H9 (cell line): ENCODE measurements at regions not wholly inside any gene's neighbourhood (a gene's known extent, or its start where the extent isn't known, plus 50 kb on each side); places are given as distances from the start of the nearest gene placed in this dataset.

ENCODE experiments used
- DNase-seq: peaks from one replicate; pipeline ENCODE4 v3.0.0-alpha.2; 2017
- H2AFZ ChIP-seq: one replicate; pipeline ENCODE4 v1.6.1; 2013; ENCODE audit warnings: mild to moderate bottlenecking, low read length, control low read depth, moderate library complexity
- H2AK5ac ChIP-seq: 2 replicates; pipeline ENCODE4 v1.6.1; 2013; ENCODE audit warnings: low read length, control low read depth, mixed read lengths; ENCODE audit not compliant: insufficient read length
- H2BK120ac ChIP-seq: one replicate; pipeline ENCODE4 v1.6.1; 2013; ENCODE audit warnings: low read depth, mild to moderate bottlenecking, low read length, control low read depth, inconsistent platforms; ENCODE audit not compliant: poor library complexity, severe bottlenecking
- H2BK12ac ChIP-seq: 2 replicates; pipeline ENCODE4 v1.6.1; 2013; ENCODE audit warnings: low read length, control low read depth, mixed read lengths, low read depth; ENCODE audit not compliant: insufficient read length
- H2BK15ac ChIP-seq: 2 replicates; pipeline ENCODE4 v1.6.1; 2013; ENCODE audit warnings: low read depth, low read length, control low read depth
- H2BK20ac ChIP-seq: one replicate; pipeline ENCODE4 v1.6.1; 2013; ENCODE audit warnings: low read depth, mild to moderate bottlenecking, low read length, control low read depth, inconsistent platforms; ENCODE audit not compliant: poor library complexity, severe bottlenecking
- H2BK5ac ChIP-seq: 2 replicates; pipeline ENCODE4 v1.6.1; 2013; ENCODE audit warnings: low read length, control low read depth, mixed read lengths; ENCODE audit not compliant: insufficient read length
- H3K14ac ChIP-seq: 2 replicates; pipeline ENCODE4 v1.6.1; 2013; ENCODE audit warnings: low read length, control low read depth; ENCODE audit not compliant: insufficient read depth
- H3K18ac ChIP-seq: 2 replicates; pipeline ENCODE4 v1.6.1; 2013; ENCODE audit warnings: low read depth, mild to moderate bottlenecking, mixed read lengths, low read length, control low read depth; ENCODE audit not compliant: insufficient read length
- H3K23ac ChIP-seq: 2 replicates; pipeline ENCODE4 v1.6.1; 2013; ENCODE audit warnings: low read length, control low read depth, mixed read lengths, low read depth; ENCODE audit not compliant: insufficient read length
- H3K23me2 ChIP-seq: 2 replicates; pipeline ENCODE4 v1.6.1; 2013; ENCODE audit warnings: low read depth, mild to moderate bottlenecking, mixed read lengths, low read length, control low read depth; ENCODE audit not compliant: insufficient read length, poor library complexity, severe bottlenecking
- H3K27ac ChIP-seq: 2 replicates; pipeline ENCODE4 v1.5.1; 2013; ENCODE audit warnings: low read length, control low read depth, mixed read lengths, low read depth; ENCODE audit not compliant: insufficient read length
- H3K27me3 ChIP-seq: 2 replicates; pipeline ENCODE4 v1.6.1; 2013; ENCODE audit warnings: low read length, control low read depth, inconsistent platforms; ENCODE audit not compliant: insufficient read depth
- H3K4ac ChIP-seq: 2 replicates; pipeline ENCODE4 v1.6.1; 2013; ENCODE audit warnings: low read depth, mild to moderate bottlenecking, control low read depth, inconsistent platforms, low read length, moderate library complexity
- H3K4me1 ChIP-seq: 2 replicates; pipeline ENCODE4 v1.6.1; 2013; ENCODE audit warnings: low read length, control low read depth, inconsistent platforms; ENCODE audit not compliant: insufficient read depth
- H3K4me2 ChIP-seq: 2 replicates; pipeline ENCODE4 v1.6.1; 2013; ENCODE audit warnings: low read length, control low read depth, mixed read lengths; ENCODE audit not compliant: insufficient read length, insufficient read depth
- H3K56ac ChIP-seq: 2 replicates; pipeline ENCODE4 v1.6.1; 2013; ENCODE audit warnings: low read depth, mild to moderate bottlenecking, mixed read lengths, low read length, control low read depth; ENCODE audit not compliant: insufficient read length
- H3K79me1 ChIP-seq: 2 replicates; pipeline ENCODE4 v1.6.1; 2013; ENCODE audit warnings: low read depth, mild to moderate bottlenecking, moderate library complexity, low read length, control low read depth, inconsistent platforms; ENCODE audit not compliant: insufficient read depth, poor library complexity, severe bottlenecking
- H3K79me2 ChIP-seq: 2 replicates; pipeline ENCODE4 v1.6.1; 2013; ENCODE audit warnings: low read length, control low read depth, inconsistent platforms; ENCODE audit not compliant: insufficient read depth
- H3K9ac ChIP-seq: 2 replicates; pipeline ENCODE4 v1.6.1; 2013; ENCODE audit warnings: low read length, control low read depth, mixed read lengths; ENCODE audit not compliant: insufficient read length; ENCODE audit errors: extremely low read depth
- H3K9me3 ChIP-seq: one replicate; pipeline ENCODE4 v1.6.1; 2013; ENCODE audit warnings: low read depth, low read length, inconsistent platforms; ENCODE audit not compliant: control insufficient read depth
- H3T11ph ChIP-seq: one replicate; pipeline ENCODE4 v1.6.1; 2013; ENCODE audit warnings: mild to moderate bottlenecking, low read length, control low read depth, inconsistent platforms
- H4K20me1 ChIP-seq: one replicate; pipeline ENCODE4 v1.6.1; 2013; ENCODE audit not compliant: control insufficient read depth, insufficient read length, insufficient read depth
- H4K5ac ChIP-seq: 2 replicates; pipeline ENCODE4 v1.6.1; 2013; ENCODE audit warnings: low read depth, mild to moderate bottlenecking, mixed read lengths, low read length, control low read depth; ENCODE audit not compliant: insufficient read length
- H4K8ac ChIP-seq: replicated peaks from 2 replicates; pipeline ENCODE4 v1.6.1; 2013; ENCODE audit warnings: low read length, control low read depth, mixed read lengths, low read depth; ENCODE audit not compliant: insufficient read length
- H4K91ac ChIP-seq: 2 replicates; pipeline ENCODE4 v1.6.1; 2013; ENCODE audit warnings: low read depth, mild to moderate bottlenecking, moderate library complexity, mixed read lengths, low read length, control low read depth; ENCODE audit not compliant: insufficient read length
- H3K27ac Mint-ChIP-seq, 3 experiments: 2 replicates in 2 of 3; 3 replicates in 1 of 3; pipeline ENCODE4 v1.8.0; 2020 to 2021; ENCODE audit warnings: mixed read lengths in 3 of 3, mild to moderate bottlenecking in 1 of 3, moderate library complexity in 1 of 3
- H3K27me3 Mint-ChIP-seq: 2 replicates; pipeline ENCODE4 v1.8.0; 2021; ENCODE audit warnings: low read depth, mild to moderate bottlenecking, moderate library complexity, mixed read lengths
- H3K36me3 Mint-ChIP-seq, 3 experiments: 2 replicates in 2 of 3; 3 replicates in 1 of 3; pipeline ENCODE4 v1.8.0; 2020 to 2021; ENCODE audit warnings: low read depth in 3 of 3, mixed read lengths in 3 of 3; ENCODE audit not compliant: insufficient read depth in 1 of 3
- H3K4me1 Mint-ChIP-seq, 2 experiments: 2 replicates each; pipeline ENCODE4 v1.8.0; 2020; ENCODE audit warnings: mixed read lengths in 2 of 2
- H3K4me3 Mint-ChIP-seq, 2 experiments: 2 replicates in 1 of 2; 3 replicates in 1 of 2; pipeline ENCODE4 v1.8.0; 2020 to 2021; ENCODE audit warnings: mild to moderate bottlenecking in 2 of 2, mixed read lengths in 2 of 2, moderate library complexity in 1 of 2
- H3K9me3 Mint-ChIP-seq, 2 experiments: 2 replicates in 1 of 2; 3 replicates in 1 of 2; pipeline ENCODE4 v1.8.0; 2020; ENCODE audit warnings: mild to moderate bottlenecking in 2 of 2, mixed read lengths in 2 of 2, moderate library complexity in 1 of 2
- CTCF ChIP-seq: fragments of 200-600 bp; sonication (generic); conservative IDR thresholded peaks from 3 replicates; pipeline ENCODE4 v1.8.0; 2021; ENCODE audit warnings: antibody characterized with exemption, mild to moderate bottlenecking
- WGBS: extraction: QIAGEN DNeasy Blood & Tissue Kit; methylation state at CpG from one replicate; pipeline ENCODE4 v1.1.7; 2013; ENCODE audit warnings: missing lambda C conversion rate, low lambda C conversion rate, mixed read lengths; ENCODE audit not compliant: insufficient read length; ENCODE audit errors: extremely low coverage; 5-methylcytosine and 5-hydroxymethylcytosine counted together

- Histone ChIP-seq H3K23me2 (no peaks in the 10 kb centered on the region), H3K27ac (no peak overlapping the region), H3K4me1 (no peaks in the 10 kb centered on the region), H4K20me1 (no peaks in the 10 kb centered on the region), H3K4me2 (no peak overlapping the region), H2AFZ (no peak overlapping the region), H4K8ac (no peak overlapping the region), H3K18ac (no peak overlapping the region), H3K27me3 (no peaks in the 10 kb centered on the region), H3K56ac (no peak overlapping the region), H3K4ac (no peak overlapping the region), H3K9me3 (peaks cover 10% of the 10 kb centered on the region), H3K14ac (no peak overlapping the region), H2BK5ac (no peak overlapping the region), H2BK15ac (no peak overlapping the region), H3T11ph (no peak overlapping the region), H3K79me2 (no peaks in the 10 kb centered on the region), H2BK120ac (no peak overlapping the region), H4K5ac (no peak overlapping the region), H2AK5ac (no peak overlapping the region), H3K23ac (no peak overlapping the region), H4K91ac (no peak overlapping the region), H2BK20ac (no peak overlapping the region), H3K79me1 (no peaks in the 10 kb centered on the region), H2BK12ac (no peak overlapping the region), H3K9ac (no peak overlapping the region)
- peak; percentile 63 for TF ChIP-seq CTCF
- peaks cover 32 to 73% (median 56%) of the 10 kb centered on the region in 3 experiments for H3K36me3 Mint-ChIP-seq
- WGBS: no CpG with 5 or more reads among the region's 1 CpG
- H3K9me3 Mint-ChIP-seq: peaks cover 12 to 18% of the 10 kb centered on the region in 2 experiments
- DNase-seq: no peak
- no peak overlapping the region for H3K4me3 Mint-ChIP-seq
- H3K4me1 Mint-ChIP-seq: peaks cover 40 to 48% of the 10 kb centered on the region in 2 experiments
- H3K27ac Mint-ChIP-seq: no peak overlapping the region
- H3K27me3 Mint-ChIP-seq: no peaks in the 10 kb centered on the region
Measured at GRCh38 chrX:113947548-113947947, 636.3 kb upstream of the HTR2C start.
